ENCODE measurements at regions not wholly inside any gene's neighbourhood (a gene's known extent, or its start where the extent isn't known, plus 50 kb on each side); places are given as distances from the start of the nearest gene placed in this dataset.

DNA sequence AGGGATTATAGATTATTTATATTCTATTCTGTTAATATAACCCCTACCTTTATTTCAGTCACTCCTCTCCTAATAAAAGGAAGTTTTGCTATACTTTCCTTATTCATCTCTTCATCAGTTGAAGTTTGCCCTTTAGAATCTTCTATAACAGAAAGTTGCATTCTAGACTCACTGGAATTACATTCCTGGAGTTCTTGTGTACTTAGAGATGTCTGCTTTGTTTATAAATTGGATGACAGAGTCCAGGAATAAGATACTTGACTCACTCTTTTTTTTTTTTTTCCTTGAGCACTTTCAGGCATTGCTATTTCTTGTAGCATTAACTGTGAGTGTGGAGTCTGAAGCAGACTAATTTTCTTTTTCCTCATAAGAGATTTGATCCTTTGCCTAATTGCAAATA is 640.8 kb downstream of the XPNPEP1 start:
- TF ChIP-seq, protein P1, sequence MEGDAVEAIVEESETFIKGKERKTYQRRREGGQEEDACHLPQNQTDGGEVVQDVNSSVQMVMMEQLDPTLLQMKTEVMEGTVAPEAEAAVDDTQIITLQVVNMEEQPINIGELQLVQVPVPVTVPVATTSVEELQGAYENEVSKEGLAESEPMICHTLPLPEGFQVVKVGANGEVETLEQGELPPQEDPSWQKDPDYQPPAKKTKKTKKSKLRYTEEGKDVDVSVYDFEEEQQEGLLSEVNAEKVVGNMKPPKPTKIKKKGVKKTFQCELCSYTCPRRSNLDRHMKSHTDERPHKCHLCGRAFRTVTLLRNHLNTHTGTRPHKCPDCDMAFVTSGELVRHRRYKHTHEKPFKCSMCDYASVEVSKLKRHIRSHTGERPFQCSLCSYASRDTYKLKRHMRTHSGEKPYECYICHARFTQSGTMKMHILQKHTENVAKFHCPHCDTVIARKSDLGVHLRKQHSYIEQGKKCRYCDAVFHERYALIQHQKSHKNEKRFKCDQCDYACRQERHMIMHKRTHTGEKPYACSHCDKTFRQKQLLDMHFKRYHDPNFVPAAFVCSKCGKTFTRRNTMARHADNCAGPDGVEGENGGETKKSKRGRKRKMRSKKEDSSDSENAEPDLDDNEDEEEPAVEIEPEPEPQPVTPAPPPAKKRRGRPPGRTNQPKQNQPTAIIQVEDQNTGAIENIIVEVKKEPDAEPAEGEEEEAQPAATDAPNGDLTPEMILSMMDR (IDR thresholded peaks at IDR 0.05; ENCODE audit: insufficient read depth, low read length, poor library complexity, severe bottlenecking): no peak
- no peak for TF ChIP-seq EZH2phosphoT487 (conservative IDR thresholded peaks at IDR 0.05; ENCODE audit: low read length)
